ENCODE measurements at regions not wholly inside any gene's neighbourhood (a gene's known extent, or its start where the extent isn't known, plus 50 kb on each side); places are given as distances from the start of the nearest gene placed in this dataset.

DNA sequence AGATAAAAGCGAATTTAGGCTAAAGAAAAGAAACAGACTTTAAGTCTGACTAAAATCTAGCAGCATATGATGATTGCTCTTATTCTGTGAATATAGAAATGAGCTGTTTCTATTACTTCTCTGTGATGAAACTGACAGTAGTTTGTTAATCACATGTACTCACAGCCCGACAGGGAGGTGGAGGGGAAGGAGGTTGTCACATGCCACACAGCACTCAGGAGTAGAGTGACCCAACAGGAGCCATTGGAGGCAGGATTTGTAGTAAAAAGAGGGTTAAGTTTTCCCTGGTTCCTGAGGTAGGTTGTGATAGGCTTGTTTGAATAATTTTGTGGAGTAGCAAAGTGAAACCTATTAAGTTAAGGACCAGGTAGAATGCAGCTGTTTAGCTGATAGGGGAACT is 495.9 kb downstream of the CENPC start:
- ChIA-PET POLR2A (no interaction called here), CTCF (no interaction called here)
- Histone ChIP-seq H3K36me3 (ENCODE audit: control insufficient read depth, insufficient read depth, low read length) (no peaks in the 10 kb centered on the region), H3K4me3 (ENCODE audit: low read depth in 2 of 2, low read length in 2 of 2) (no peak overlapping the region), H3K27ac (ENCODE audit: low read length) (no peak overlapping the region), H3K4me1 (ENCODE audit: control insufficient read depth, insufficient read depth, low read length) (no peaks in the 10 kb centered on the region), H3K27me3 (ENCODE audit: control insufficient read depth, insufficient read depth, low read length) (no peaks in the 10 kb centered on the region), H3K9me3 (ENCODE audit: control insufficient read depth, insufficient read depth, low read depth, low read length) (no peaks in the 10 kb centered on the region)
- no TSS peak for BruUV-seq (replicated peaks)
- no peak for DNase-seq (ENCODE audit: low read depth, low spot score)
- no peak for ATAC-seq
- TF ChIP-seq POLR2AphosphoS5 (IDR thresholded peaks at IDR 0.05; ENCODE audit: low read depth, low read length) (no peak), TCF7L2 (IDR thresholded peaks at IDR 0.05; ENCODE audit: low read depth, low read length) (no peak), SIN3A (IDR thresholded peaks at IDR 0.05; ENCODE audit: borderline replicate concordance, insufficient read depth, low read depth, low read length) (no peak)
- TF ChIP-seq, protein P1, sequence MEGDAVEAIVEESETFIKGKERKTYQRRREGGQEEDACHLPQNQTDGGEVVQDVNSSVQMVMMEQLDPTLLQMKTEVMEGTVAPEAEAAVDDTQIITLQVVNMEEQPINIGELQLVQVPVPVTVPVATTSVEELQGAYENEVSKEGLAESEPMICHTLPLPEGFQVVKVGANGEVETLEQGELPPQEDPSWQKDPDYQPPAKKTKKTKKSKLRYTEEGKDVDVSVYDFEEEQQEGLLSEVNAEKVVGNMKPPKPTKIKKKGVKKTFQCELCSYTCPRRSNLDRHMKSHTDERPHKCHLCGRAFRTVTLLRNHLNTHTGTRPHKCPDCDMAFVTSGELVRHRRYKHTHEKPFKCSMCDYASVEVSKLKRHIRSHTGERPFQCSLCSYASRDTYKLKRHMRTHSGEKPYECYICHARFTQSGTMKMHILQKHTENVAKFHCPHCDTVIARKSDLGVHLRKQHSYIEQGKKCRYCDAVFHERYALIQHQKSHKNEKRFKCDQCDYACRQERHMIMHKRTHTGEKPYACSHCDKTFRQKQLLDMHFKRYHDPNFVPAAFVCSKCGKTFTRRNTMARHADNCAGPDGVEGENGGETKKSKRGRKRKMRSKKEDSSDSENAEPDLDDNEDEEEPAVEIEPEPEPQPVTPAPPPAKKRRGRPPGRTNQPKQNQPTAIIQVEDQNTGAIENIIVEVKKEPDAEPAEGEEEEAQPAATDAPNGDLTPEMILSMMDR (IDR thresholded peaks at IDR 0.05) = no peak
- TF ChIP-seq, protein P2, sequence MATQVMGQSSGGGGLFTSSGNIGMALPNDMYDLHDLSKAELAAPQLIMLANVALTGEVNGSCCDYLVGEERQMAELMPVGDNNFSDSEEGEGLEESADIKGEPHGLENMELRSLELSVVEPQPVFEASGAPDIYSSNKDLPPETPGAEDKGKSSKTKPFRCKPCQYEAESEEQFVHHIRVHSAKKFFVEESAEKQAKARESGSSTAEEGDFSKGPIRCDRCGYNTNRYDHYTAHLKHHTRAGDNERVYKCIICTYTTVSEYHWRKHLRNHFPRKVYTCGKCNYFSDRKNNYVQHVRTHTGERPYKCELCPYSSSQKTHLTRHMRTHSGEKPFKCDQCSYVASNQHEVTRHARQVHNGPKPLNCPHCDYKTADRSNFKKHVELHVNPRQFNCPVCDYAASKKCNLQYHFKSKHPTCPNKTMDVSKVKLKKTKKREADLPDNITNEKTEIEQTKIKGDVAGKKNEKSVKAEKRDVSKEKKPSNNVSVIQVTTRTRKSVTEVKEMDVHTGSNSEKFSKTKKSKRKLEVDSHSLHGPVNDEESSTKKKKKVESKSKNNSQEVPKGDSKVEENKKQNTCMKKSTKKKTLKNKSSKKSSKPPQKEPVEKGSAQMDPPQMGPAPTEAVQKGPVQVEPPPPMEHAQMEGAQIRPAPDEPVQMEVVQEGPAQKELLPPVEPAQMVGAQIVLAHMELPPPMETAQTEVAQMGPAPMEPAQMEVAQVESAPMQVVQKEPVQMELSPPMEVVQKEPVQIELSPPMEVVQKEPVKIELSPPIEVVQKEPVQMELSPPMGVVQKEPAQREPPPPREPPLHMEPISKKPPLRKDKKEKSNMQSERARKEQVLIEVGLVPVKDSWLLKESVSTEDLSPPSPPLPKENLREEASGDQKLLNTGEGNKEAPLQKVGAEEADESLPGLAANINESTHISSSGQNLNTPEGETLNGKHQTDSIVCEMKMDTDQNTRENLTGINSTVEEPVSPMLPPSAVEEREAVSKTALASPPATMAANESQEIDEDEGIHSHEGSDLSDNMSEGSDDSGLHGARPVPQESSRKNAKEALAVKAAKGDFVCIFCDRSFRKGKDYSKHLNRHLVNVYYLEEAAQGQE (IDR thresholded peaks at IDR 0.05; ENCODE audit: insufficient read depth in 1 of 2, low read depth in 2 of 2, low read length in 1 of 2) = no peak
- in situ Hi-C loops (cut with HindIII; ENCODE audit: low pct_unique_long_range_greater_than_20kb, low sequenced_read_pairs) = no loop called here
- intact Hi-C loops (cut with micrococcal nuclease; ENCODE audit: unreplicated experiment) = no loop called here

DNA sequence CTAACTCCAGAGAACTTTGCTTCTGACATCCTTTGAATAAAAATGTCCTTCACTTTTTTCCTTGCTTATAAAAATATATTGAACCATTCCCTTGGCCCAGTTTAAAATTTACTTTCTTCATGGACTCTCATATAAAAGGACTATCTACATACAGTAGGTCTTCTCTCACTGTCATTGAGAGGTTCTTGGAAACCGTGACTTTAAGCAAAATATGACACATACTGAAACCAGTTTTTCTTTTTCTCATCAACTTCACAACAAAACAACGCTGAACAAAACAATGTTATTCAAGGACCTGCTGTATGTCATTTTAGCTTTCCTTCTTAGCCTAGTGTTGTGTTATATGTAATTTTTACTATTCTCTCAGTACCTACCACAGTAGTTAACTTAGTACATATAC is 496.8 kb downstream of the CENPC start:
- BruUV-seq (replicated peaks) = no TSS peak
- no peaks in the 10 kb centered on the region for H3K9me3 ChIP-seq (ENCODE audit: control insufficient read depth, insufficient read depth, low read depth, low read length)
- no peak overlapping the region for H3K27ac ChIP-seq (ENCODE audit: low read length)
- no peak for DNase-seq (ENCODE audit: low read depth, low spot score)
- CTCF ChIA-PET = no interaction called here
- H3K4me1 ChIP-seq (ENCODE audit: control insufficient read depth, insufficient read depth, low read length) = no peaks in the 10 kb centered on the region
- ATAC-seq = no peak
- H3K27me3 ChIP-seq (ENCODE audit: control insufficient read depth, insufficient read depth, low read length) = no peaks in the 10 kb centered on the region
- H3K4me3 ChIP-seq (ENCODE audit: low read depth in 2 of 2, low read length in 2 of 2) = no peak overlapping the region
- intact Hi-C loops (cut with micrococcal nuclease; ENCODE audit: unreplicated experiment) (no loop called here), in situ Hi-C loops (cut with HindIII; ENCODE audit: low pct_unique_long_range_greater_than_20kb, low sequenced_read_pairs) (no loop called here)
- no peaks in the 10 kb centered on the region for H3K36me3 ChIP-seq (ENCODE audit: control insufficient read depth, insufficient read depth, low read length)
- TF ChIP-seq SIN3A (IDR thresholded peaks at IDR 0.05; ENCODE audit: borderline replicate concordance, insufficient read depth, low read depth, low read length) (no peak), TCF7L2 (IDR thresholded peaks at IDR 0.05; ENCODE audit: low read depth, low read length) (no peak), POLR2AphosphoS5 (IDR thresholded peaks at IDR 0.05; ENCODE audit: low read depth, low read length) (no peak)
- TF ChIP-seq, protein P2 (IDR thresholded peaks at IDR 0.05; ENCODE audit: insufficient read depth in 1 of 2, low read depth in 2 of 2, low read length in 1 of 2) = no peak
- TF ChIP-seq, protein P1 (IDR thresholded peaks at IDR 0.05) = no peak
- POLR2A ChIA-PET = no interaction called here

All from Panc1 (cell line).